NCI-H2029 (cell line): ENCODE measurements at regions not wholly inside any gene's neighbourhood (a gene's known extent, or its start where the extent isn't known, plus 50 kb on each side); places are given as distances from the start of the nearest gene placed in this dataset.

Experiments used
- DNase-seq: peaks from one replicate; lab custom pipeline; 2025; lab: John Stamatoyannopoulos, UW

DNA sequence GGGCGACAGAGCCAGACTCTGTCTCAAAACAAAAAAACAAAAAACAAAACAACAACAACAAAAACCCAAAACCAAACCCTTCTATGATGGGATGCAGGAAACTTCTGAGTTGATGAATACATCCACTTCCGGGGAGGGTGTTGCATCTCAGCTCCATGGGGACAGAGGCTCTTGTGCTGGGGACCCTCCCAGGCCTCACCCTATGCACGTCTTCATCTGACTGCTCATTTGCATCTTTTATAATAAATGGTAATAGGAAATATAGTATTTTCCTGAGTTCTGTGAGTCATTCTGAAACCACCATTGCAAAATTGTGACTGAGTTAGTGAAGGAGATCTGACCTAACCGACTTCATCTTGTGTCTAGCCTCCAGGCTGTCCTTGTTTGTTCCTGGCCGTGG lies 109.5 kb upstream of the SLC28A3 start:
- DNase-seq: no peak

DNA sequence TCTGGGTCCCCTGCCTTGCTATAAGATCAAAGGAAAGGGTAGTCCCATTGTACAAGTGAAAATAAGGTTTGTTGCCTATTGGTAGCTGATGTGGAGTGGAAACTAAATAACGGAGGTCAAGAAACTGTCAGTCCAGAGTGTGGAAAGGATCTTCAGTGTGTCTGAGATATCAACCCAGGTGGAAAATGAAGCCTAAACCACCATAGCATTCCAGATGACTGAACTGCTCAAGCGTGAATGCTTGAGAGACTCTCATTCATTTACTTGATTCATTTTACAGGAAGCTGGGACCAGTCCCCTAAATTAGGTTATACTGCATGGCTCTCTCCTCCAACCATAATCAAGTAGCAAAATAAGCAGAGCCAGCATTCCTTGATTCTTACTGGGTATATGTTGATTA lies 116.0 kb upstream of the SLC28A3 start:
- no peak for DNase-seq

DNA sequence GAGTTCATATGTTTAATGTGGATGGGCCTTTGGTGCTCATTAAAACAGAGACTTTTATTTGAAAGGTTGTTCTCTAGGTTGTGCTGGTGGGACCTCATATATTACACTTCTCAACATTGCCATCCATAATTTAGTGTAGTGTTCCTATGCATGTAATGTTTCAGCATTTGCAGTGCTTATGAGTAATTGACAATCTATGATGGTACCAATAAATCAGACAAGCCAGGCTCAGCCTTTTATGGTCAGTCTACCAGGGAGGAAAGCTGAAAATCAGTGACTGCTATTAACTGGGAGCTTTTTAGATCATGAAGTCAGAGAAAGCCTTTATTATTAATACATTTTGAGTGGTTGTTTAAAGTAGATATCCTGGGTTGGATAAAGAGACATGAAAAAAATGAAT lies 120.1 kb upstream of the SLC28A3 start:
- DNase-seq: no peak

DNA sequence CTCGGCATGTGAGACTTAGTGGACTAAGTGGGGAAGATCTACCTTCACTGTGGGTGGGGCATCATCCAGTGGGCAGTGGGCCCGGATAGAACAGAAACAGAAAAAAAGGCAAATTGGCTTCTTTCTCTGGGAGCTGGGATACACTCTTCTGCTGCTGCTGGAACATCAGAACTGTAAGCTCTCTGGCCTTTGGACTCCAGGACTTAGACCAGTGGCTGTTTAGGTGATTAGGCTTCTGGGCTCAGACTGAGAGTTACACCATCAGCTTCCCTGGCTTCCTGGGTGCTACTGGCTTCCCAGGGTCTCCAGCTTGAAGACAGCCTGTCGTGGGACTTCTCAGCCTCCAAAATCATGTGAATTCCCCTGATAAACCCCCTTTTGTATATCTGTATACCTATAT lies 122.7 kb upstream of the SLC28A3 start:
- DNase-seq: no peak

DNA sequence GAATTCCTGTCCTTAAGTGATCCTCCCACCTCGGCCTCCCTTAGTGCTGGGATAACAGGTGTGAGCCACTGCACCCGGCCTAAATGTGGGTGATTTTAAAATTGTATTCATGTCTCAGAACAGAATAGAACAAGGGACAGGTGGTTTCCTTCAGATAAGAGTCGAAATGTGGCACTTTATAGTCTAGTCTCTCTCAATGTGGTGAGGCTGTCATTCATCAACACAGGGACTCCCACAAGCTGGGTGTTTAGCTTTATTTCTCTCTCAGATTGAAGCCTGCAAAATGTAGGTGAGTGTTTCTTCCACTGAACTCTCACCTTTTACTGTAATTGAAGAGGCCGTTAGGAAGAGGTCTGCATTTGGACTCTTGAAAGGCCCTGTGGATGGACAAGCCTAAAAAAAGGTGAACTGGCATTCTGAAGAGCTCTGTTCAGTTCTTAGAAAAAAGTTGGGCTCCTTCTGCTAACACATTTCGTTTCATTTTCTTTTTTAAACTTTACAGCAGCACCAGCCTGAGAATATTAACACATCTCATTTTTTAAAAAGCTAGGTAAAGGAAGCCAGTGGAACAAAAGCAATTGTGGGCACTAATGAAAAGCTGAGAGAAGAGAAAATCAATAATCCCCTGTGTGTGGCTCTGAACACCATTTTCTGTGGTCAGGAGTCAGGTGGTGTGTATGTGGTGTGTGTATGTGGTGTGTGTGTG lies 126.2 kb upstream of the SLC28A3 start:
- no peak for DNase-seq

DNA sequence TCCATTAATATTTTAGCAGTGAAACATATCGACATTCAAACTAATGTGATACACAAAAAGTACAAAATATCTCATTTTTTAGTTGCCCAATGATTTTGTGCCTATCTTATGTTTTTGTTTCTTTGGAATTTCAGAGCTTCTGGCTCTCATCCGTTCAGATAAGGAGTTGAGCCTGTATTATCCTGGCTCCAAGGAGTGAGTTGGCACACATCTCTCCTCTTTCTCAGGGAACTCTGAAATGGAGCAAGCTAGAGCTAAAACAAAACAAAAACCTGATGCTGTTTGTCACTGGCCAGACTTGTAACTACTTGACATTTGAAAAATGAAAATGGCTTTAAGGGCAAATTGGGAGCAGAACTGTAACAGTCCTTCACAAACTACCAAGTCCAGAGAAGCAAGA lies 131.3 kb upstream of the SLC28A3 start:
- no peak for DNase-seq

DNA sequence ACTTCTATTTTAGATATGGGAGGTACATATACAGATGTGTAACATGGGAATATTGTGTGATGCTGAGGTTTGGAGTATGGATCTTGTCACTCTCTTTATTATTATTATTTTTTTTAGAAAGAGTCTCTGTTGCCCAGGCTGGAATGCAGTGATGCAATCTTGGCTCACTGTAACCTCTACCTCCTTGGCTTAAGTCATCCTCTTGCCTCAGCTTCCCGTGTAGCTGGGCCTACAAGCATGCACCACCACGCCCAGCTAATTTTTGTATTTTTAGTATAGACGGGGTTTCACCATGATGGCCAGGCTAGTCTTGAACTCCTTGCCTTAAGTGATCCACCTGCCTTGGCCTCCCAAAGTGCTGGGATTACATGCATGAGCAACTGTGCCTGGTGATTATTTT lies 138.4 kb upstream of the SLC28A3 start:
- DNase-seq: no peak

DNA sequence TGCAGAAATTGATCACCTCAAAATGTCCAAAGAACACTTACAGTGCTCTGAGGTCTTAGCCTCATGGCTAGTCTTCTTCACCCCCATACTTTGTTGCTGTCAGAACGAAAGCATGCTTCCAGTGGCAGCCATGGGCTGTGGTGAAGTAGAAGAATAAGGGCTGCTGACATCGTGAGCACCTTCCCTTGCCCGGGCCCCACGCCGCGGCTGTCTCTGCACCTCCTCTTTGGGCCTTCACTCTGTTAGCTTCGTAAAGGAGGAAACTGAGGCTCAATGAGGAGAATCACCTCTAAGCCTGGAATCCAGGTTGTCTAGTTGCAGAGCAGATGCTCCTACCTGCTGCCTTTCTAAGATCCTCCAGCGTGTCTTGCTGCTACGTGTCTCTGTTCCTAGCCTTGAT lies 139.5 kb upstream of the SLC28A3 start:
- no peak for DNase-seq

DNA sequence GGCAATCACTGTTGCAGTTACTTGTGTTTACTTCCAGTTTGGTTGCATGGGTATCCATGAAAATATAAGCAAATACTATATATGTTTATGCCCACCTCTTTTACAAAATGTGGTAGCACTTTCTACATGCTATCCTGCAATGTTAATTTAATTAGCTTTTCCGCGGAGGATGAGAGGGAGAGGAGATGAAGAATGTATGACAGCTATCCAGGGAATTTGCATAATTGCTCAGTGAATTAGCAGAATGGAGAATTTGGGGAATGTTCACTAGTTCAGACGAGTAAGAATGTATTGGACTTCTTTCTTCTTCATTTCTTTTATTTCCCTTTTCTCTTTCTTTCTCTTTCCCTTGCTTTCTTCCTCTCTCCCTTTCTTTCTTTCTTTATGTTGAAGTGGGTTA lies 140.7 kb upstream of the SLC28A3 start:
- no peak for DNase-seq

DNA sequence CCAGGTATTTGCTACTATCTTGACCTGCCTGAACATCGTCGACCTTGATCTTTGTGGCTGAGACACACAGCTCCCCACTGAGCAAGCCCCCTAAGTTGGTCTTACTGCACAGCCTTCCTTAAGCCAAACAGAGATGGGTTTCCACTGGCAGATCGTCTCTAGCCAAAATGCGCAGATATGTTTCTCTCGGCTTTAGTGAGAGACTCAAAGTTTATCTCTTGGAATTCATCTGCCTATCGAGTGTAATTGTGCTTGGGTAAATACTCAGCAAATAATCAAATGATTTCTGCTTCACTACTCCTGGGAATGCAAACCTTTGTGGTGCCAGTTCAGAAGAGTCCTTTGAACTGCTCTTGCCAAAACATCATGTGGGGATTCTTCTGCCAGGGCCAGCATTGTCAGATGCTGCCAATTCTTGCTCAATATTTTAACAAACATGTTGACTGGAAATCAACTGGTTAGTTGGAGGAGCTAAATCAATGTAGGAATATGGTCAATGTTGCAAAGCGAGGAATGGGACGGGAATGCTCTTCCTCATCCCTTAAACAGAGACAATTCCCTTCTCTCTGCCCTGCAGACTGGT lies 141.2 kb upstream of the SLC28A3 start:
- no peak for DNase-seq

DNA sequence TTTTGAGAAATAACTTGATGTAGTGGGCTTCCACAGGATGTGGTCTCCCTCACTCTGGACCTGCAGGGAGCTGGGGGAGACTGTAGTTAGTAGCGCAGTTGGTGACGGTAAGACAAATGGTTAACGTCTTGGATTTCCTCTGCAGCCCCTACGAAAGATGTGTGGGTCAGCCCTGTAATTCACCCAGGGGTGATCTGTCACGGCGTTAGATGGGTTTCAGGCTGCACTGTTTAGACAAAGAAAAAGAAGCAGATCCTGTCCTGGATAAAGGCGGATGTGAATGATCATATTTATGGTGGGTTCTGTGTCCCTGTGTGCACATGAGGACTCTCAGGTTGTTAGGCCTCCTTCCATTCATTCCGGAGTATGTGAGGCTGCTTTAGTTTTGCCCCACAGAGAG lies 142.0 kb upstream of the SLC28A3 start:
- DNase-seq: no peak

DNA sequence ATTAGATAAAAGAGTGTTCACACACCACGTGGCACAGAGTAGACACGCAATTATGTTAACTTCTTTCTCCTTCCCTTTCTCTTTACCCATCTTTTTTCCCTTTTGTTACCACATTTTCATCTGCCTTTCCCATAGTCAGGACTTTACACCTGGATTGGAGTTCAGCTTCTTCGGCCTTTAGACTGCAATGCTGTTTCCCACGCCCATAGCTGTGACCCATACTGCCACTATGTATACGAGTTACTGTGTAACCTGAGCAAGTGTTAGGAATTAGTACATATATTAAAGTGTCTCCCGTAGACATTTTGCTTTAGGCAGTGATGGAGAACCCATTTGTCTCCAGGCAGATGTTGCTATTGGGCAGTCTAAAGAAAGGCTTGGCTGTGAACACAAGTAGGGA lies 143.6 kb upstream of the SLC28A3 start:
- DNase-seq: no peak

DNA sequence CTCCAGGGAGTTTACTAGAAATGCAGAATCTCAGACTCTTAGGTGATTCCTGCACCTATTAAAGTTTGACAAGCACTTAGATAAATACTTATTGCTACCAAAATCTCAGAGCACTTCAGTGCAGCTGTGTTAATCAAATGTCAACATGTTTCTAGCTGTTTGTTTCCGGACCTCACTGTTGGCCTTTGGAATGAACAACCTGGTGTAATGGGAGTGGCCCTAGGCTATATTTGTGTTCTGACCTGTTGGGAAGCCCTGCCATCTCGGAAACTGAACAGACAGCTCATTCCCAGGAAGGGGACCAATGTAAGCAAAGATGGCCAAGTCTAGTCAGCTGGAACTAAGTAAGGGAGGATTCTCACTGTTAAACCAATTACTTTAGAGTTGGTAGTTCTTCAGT lies 145.0 kb upstream of the SLC28A3 start:
- no peak for DNase-seq

DNA sequence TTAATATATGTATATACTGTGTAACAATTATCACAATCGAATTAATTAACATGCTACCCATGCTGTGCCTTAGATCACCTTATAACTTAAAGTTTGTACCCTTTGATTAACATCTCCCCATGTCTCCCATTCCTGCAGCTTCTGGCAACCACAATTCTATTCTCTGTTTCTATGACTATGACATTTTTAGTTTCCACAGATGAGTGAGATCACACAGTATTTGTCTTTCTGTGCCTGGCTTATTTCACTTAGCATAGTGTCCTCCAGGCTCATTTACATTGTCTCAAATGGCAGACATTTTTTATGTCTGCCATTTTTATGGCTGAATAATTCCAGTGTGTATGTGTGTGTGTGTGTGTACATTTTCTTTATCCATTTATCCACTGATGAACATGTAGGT lies 146.1 kb upstream of the SLC28A3 start:
- DNase-seq: no peak

DNA sequence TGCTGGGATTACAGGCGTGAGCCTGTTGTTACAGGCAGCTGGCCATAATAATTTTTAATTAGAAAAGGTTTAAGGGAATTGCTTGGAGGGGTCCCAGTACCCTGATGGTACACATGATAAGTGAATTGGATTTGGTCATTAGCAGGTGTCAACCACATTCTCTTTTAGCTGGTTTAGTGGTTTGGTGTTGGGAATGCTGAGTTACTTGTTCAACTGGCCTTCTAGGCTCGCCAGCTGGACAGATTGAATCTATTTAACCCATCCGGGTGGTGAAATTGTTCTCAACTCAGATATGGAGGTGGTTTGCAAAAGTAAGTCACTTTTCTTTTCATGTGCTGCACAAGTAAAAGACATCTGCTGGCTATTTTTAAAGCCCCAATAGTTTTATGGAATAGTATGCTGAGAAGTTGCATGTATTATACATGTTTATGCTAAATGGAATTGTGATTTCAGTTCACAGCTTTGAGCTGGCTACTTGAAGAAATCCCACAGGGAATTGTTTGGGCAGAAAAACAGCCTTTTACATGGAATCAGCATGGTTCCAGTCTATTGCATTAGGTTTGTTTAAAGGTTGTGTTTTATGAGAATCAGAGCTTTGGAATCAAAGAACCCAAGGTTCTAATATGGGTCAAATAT lies 149.8 kb upstream of the SLC28A3 start:
- no peak for DNase-seq

DNA sequence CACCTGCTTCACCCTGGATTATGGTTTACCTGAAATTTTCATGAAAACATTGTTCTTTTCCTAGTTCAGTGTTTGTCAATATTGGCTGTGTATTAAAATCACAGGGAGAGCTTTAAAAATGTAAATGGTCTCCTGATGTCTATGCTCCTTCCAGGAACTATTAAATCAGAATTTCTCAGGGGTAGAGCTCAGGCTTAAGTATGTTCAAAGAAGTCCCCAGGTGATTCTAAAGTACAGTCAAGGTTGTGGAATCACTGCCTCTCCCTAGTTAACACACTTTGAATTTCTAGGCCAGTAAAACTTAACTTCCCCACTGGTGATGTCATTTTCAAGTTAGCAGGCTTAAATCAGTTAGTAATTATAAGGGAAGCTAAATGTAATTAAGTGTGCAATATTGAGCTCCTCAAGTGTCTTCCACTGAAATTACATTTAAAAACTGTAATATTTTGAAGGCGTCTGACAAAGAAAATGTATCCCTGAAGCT lies 150.3 kb upstream of the SLC28A3 start:
- DNase-seq: no peak

DNA sequence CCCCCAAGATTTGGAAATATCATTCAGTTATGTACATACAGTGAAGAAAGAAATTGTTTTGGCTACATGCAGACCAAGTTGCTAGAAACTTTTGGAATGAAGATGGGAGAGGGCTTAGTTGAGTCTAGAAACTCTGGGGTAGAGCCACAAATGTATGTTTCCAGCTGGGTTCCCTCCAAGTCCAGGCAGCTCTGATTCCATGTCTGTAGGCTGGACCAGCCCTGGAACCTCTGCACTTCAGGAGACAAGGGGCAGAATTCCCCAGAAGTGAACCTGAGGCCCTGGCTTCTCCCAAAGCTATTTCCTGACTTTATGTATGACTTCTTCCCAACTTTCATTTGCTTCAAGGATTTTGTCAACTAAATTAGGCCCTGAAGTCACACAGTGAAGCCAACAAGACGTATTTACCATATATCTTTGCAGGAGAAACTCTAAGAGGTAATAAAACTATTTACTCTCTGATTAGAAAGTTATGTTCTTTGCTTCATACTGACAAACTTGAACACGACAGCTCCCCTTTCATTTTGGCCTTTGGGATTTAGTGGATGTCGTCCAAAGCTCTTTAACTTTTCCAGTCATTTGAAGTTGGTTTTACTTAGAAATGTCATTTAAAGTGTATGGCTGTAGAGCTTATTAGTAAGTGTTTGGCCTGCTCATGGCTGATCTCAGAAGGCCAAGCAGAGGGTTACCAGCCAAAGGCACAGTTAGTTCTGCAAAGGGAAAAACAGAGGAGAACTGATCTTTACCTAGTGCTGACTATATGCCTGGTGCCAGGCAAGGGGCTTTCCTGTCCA lies 152.0 kb upstream of the SLC28A3 start:
- DNase-seq: no peak

DNA sequence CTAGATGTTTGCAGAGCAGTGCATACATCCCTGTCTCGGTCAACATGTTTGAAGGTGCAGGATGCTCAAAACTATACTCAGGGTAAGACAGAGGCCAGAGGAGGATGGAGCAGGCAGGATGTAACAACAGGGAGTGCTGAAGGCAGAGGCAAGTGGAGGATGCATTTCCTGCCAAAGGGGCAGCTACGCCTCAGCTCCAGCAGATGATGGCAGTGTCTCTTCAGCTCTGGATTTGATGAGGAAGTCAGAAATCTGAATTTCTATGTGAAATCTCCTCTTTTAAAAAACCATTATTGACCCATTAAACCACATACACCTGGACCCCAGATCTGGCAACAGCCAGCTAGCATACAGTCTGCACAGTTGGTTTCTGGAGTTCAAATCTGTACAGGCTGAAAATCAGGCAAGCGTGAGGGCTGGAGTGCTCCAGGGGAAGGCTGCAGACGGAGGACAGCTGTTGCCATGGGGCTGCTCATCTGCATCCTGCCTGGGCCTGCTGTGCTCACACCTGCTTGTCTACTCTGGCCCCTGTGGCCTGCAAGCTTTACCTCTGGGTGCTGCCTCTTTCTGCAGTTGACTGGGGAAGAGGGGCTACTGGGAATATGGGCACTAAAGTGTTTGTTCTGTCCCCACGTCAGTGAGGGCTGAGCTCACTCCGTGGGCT lies 152.9 kb upstream of the SLC28A3 start:
- no peak for DNase-seq

DNA sequence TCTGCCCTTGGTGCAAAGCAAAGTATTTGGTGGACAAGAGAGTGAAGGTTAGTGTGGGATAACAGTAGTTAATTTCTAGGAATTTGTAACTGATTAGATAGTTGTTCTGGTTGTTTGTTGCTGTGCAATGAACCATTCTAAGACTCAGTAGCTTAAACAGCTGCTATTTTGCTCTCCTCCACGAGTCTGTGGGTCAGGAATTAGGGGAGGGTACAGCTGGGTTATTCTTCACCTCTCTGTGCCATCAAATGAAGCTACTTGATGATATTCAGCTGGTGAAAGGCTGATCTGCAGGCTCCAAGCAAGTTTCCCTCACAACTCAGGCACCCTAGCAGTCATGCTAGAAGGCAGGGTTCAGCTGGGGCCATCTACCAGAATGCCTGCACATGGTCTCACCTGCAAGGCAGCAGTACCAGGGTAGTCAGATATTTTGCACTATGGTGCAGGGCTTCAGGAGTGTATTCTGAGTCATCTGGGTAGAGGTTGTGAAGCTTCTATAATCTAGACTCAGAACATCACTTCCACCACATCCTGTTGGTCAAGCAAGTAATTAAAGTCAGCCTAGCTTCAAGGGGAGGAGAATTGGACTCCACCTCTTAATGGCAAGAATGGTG lies 159.5 kb upstream of the SLC28A3 start:
- DNase-seq: no peak

DNA sequence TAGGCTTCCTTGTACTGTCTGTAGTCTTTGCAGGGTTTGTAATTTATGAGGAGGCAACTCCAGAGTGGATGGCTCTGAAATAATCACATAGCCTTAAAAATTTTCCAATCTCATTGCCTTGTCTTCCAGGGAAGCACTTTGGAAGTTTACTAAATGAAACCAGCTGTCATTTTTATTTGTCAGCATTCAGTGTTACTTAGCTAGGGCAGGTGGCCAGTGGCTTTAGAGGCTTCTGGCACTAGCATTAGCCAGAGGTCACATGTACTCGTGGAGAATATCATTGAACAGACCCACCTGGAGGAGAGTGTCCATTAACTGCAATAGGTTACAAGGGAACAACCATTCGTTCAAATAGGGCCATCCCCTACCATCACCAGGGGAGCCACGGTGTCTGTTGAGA lies 160.3 kb upstream of the SLC28A3 start:
- no peak for DNase-seq

DNA sequence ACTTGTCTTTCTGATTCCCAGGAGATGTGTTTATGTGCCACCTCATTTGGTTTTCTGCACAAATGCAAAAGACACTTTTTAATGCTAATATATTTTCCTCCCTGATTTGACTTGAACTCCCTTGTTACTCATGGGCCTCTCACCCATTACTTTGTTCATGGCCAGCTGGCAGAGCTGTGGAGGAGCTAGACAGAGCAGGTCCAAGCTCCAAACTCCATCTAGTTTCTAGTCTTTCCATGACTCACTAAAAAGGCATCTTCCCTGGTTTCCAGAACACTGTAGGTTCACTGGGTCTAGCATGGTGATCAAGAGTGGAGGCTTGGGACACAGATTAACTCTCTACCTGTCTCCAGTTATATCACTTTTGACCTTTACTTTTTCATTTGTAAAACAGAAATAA lies 161.0 kb upstream of the SLC28A3 start:
- no peak for DNase-seq

DNA sequence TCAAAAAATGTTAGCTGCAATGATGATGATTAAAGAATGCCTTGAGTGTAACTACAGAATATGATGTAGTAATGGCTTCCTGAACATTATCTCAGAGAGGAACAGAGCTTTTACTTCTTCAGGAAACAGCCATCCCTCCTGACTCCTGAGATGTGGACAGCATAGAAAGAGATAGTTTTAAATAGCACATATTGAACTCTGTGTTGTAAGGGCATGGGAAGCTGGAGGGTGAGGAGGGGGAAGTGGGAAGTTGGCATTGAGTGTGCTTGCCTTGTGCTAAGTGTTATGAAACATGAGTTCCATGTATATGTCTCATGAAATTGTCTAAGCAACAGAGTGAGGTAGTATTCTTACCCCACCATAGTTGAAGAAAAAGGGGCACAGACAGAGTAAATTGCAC lies 161.5 kb upstream of the SLC28A3 start:
- no peak for DNase-seq
